K562 (cell line): ENCODE measurements at regions not wholly inside any gene's neighbourhood (a gene's known extent, or its start where the extent isn't known, plus 50 kb on each side); places are given as distances from the start of the nearest gene placed in this dataset.
A peak's percentile ranks its signal among the peaks of the same experiment; 100 is the strongest.

Experiments
- ATAC-seq: fragments of 200-7000 bp; cut with Tn5 transposase; 3 replicates; pipeline ENCODE4 v1.9.1; 2020; ENCODE audit warnings: moderate library complexity
- BruUV-seq: library from RNA; stranded (reverse); fragments of 400-500 nt; replicated peaks from 2 replicates; lab custom pipeline; 2021; lab: Mats Ljungman, UMichigan
- CTCF ChIA-PET: fragments of 300-600 bp; formaldehyde crosslinking; extraction: SDS; loops from one replicate; lab custom pipeline; 2021; ENCODE audit warnings: low intra/inter-chr PET ratio; lab: Yijun Ruan, JAX
- POLR2A ChIA-PET: fragments of 300-600, 350-650 bp; sonication (Branson Sonifier 250); formaldehyde crosslinking; extraction: SDS; loops from one replicate; lab custom pipeline; 2021; ENCODE audit warnings: antibody characterized with exemption, inconsistent platforms; lab: Yijun Ruan, JAX
- DNase-seq, 4 experiments: peaks; one replicate each; pipeline versions ENCODE4 v3.0.0 to v3.0.0-alpha.2; 2011 to 2018; ENCODE audit warnings: low spot score in 3 of 4, mixed read lengths in 3 of 4; ENCODE audit errors: extremely low read depth in 1 of 4
- FAIRE-seq: peaks from 2 replicates; lab custom pipeline; 2011; peaks lifted over from hg19 to GRCh38; lab: Jason Lieb, UNC
- H2AFZ ChIP-seq: 2 replicates; pipeline ENCODE4 v1.6.0; 2011; ENCODE audit warnings: low read depth, low read length, control low read depth, inconsistent platforms
- H3K27ac ChIP-seq: fragments of 200-600 bp; 3 replicates; pipeline ENCODE4 v1.8.0; 2011; ENCODE audit warnings: low read depth, mild to moderate bottlenecking, control low read depth, inconsistent platforms, low read length, moderate library complexity, mixed read lengths; ENCODE audit errors: extremely low read depth
- H3K27me3 ChIP-seq, 2 experiments: fragments of 300-600 bp in 1 of 2; 2 replicates in 1 of 2; 3 replicates in 1 of 2; pipeline versions ENCODE4 v1.6.0 to v1.8.0; 2011; ENCODE audit warnings: inconsistent platforms in 2 of 2, low read length in 2 of 2, mild to moderate bottlenecking in 1 of 2, mixed read lengths in 1 of 2, moderate library complexity in 1 of 2; ENCODE audit not compliant: control insufficient read depth in 2 of 2, insufficient read depth in 2 of 2
- H3K36me3 ChIP-seq: fragments of 300-600 bp; 3 replicates; pipeline ENCODE4 v1.8.0; 2011; ENCODE audit warnings: mild to moderate bottlenecking, low read length, inconsistent platforms; ENCODE audit not compliant: control insufficient read depth, insufficient read depth
- H3K4me1 ChIP-seq, 2 experiments: fragments of 200-600 bp in 1 of 2; replicated peaks in 1 of 2; 2 replicates in 1 of 2; 3 replicates in 1 of 2; pipeline versions ENCODE4 v1.5.1 to v1.8.0; 2011; ENCODE audit warnings: inconsistent platforms in 2 of 2, low read length in 2 of 2, mild to moderate bottlenecking in 1 of 2, mixed read lengths in 1 of 2, moderate library complexity in 1 of 2; ENCODE audit not compliant: control insufficient read depth in 2 of 2, insufficient read depth in 2 of 2
- H3K4me2 ChIP-seq: 2 replicates; pipeline ENCODE4 v1.6.1; 2011; ENCODE audit warnings: low read length, control low read depth, inconsistent platforms, mixed read lengths; ENCODE audit not compliant: insufficient read depth
- H3K4me3 ChIP-seq: fragments of 200-600 bp; sonication (generic), shearing (Covaris generic); 2 replicates; pipeline ENCODE4 v1.5.1; 2016; ENCODE audit warnings: control low read depth, inconsistent platforms
- H3K79me2 ChIP-seq: fragments of 200-600 bp; 3 replicates; pipeline ENCODE4 v1.8.0; 2011; ENCODE audit warnings: low read length, inconsistent platforms; ENCODE audit not compliant: control insufficient read depth, insufficient read depth
- H3K9ac ChIP-seq, 2 experiments: 2 replicates each; pipeline versions ENCODE4 v1.6.0 to v1.6.1; 2011; ENCODE audit warnings: low read depth in 2 of 2, low read length in 2 of 2, control low read depth in 1 of 2, inconsistent platforms in 1 of 2, mild to moderate bottlenecking in 1 of 2, mixed read lengths in 1 of 2; ENCODE audit not compliant: insufficient read depth in 1 of 2
- H3K9me1 ChIP-seq: one replicate; pipeline ENCODE4 v1.6.0; 2011; ENCODE audit warnings: inconsistent platforms, mild to moderate bottlenecking, low read length, moderate library complexity; ENCODE audit not compliant: control insufficient read depth, insufficient read depth
- H3K9me3 ChIP-seq: replicated peaks from 2 replicates; pipeline ENCODE4 v1.5.1; 2011; ENCODE audit warnings: low read depth, low read length, inconsistent platforms; ENCODE audit not compliant: control insufficient read depth, insufficient read depth
- H4K20me1 ChIP-seq: replicated peaks from 2 replicates; pipeline ENCODE4 v1.6.1; 2011; ENCODE audit warnings: low read length, inconsistent platforms, mixed read lengths; ENCODE audit not compliant: control insufficient read depth, insufficient read depth
- CBX3 ChIP-seq, 2 experiments: IDR thresholded peaks; 1 replicate in 1 of 2; 2 replicates in 1 of 2; pipeline ENCODE4 v1.6.1; 2012; ENCODE audit warnings: inconsistent platforms in 2 of 2, low read length in 2 of 2, borderline replicate concordance in 1 of 2, control low read depth in 1 of 2
- CBX5 ChIP-seq: IDR thresholded peaks from 2 replicates; pipeline ENCODE4 v1.6.1; 2014; ENCODE audit warnings: low read depth, borderline replicate concordance
- HBP1 ChIP-seq: fragments of 450-650 bp; formaldehyde crosslinking; IDR thresholded peaks from 2 replicates; pipeline ENCODE4 v1.4.0; 2022; ENCODE audit warnings: missing genetic modification characterization
- IRF2 ChIP-seq: sonication (generic); formaldehyde crosslinking; IDR thresholded peaks from 2 replicates; pipeline ENCODE4 v1.8.1; 2022; ENCODE audit warnings: mild to moderate bottlenecking, missing genetic modification reagents
- MYBL2 ChIP-seq, 2 experiments: fragments of 450-650 bp in 1 of 2; sonication (generic) in 1 of 2; formaldehyde crosslinking in 1 of 2; IDR thresholded peaks; 2 replicates each; pipeline versions ENCODE4 v1.6.1 to v1.8.1; 2017 to 2022; ENCODE audit warnings: borderline replicate concordance in 1 of 2, inconsistent platforms in 1 of 2, low read depth in 1 of 2, mild to moderate bottlenecking in 1 of 2, missing genetic modification reagents in 1 of 2, moderate library complexity in 1 of 2
- NR0B1 ChIP-seq: fragments of 450-650 bp; IDR thresholded peaks from one replicate; pipeline ENCODE4 v1.6.1; 2018; ENCODE audit warnings: mild to moderate bottlenecking, moderate library complexity; ENCODE audit not compliant: partially characterized antibody
- RFX1 ChIP-seq: fragments of 450-650 bp; IDR thresholded peaks from 2 replicates; pipeline ENCODE4 v1.6.1; 2016; ENCODE audit warnings: mild to moderate bottlenecking, moderate library complexity
- SMARCE1 ChIP-seq: fragments of 450-650 bp; IDR thresholded peaks from 2 replicates; pipeline ENCODE4 v1.7.1; 2016; ENCODE audit warnings: mild to moderate bottlenecking
- TRIM24 ChIP-seq, 2 experiments: fragments of 450-650 bp; IDR thresholded peaks; 2 replicates each; pipeline ENCODE4 v1.6.1; 2016
- TRIM28 ChIP-seq: fragments of 450-650 bp; IDR thresholded peaks from 2 replicates; pipeline ENCODE4 v1.6.1; 2017
- ZNF280A ChIP-seq: fragments of 450-650 bp; IDR thresholded peaks from 2 replicates; pipeline ENCODE4 v1.6.1; 2018; ENCODE audit warnings: mild to moderate bottlenecking, low read depth; ENCODE audit not compliant: partially characterized antibody
- WGBS: fragments of 100-300 bp; shearing (Covaris generic); methylation state at CpG from one replicate; pipeline ENCODE4 v1.1.6; 2016; ENCODE audit warnings: low coverage, mixed read lengths; ENCODE audit not compliant: insufficient coverage; ENCODE audit errors: missing lambda C conversion rate; 5-methylcytosine and 5-hydroxymethylcytosine counted together
- in situ Hi-C: fragments of 300-500 bp; cut with MboI; formaldehyde crosslinking; loops from 4 replicates; pipeline ENCODE4 v1.15.0; 2018; ENCODE audit warnings: inconsistent platforms, mixed read lengths
- intact Hi-C: fragments of 100-400 bp; cut with micrococcal nuclease; formaldehyde crosslinking; loops from 2 replicates; pipeline ENCODE4 v1.14.2; 2022

- no peak for ATAC-seq
- no peaks in the 10 kb centered on the region for H3K9me3 ChIP-seq
These were observed 93.1 kb upstream of the GALNT5 start for GRCh38 chr2:157164370-157164769.

GRCh38 chr2:157164891-157165290 is 92.6 kb upstream of the GALNT5 start:
- intact Hi-C loops (no loop called here), in situ Hi-C loops (no loop called here)
- no peak overlapping the region for H3K27ac ChIP-seq
- H3K9me3 ChIP-seq, result no peaks in the 10 kb centered on the region
- POLR2A ChIA-PET, result interaction anchor here (0.5 to 1.6 kb wide), 3 partner anchors 11 to 823 kb away, joined by 4 to 6 read pairs (median 4); no protein-coding TSS in a partner anchor
- H3K4me1 ChIP-seq, result no peaks in the 10 kb centered on the region
- DNase-seq, result no peak
- H3K9ac ChIP-seq, result no peak overlapping the region
- H4K20me1 ChIP-seq, result no peaks in the 10 kb centered on the region
- H3K79me2 ChIP-seq, result no peaks in the 10 kb centered on the region
- WGBS, result 38% methylated on average over 1 of the region's 1 CpG
- H2AFZ ChIP-seq, result no peak overlapping the region
- H3K27me3 ChIP-seq, result no peaks in the 10 kb centered on the region
- no peaks in the 10 kb centered on the region for H3K9me1 ChIP-seq
- no peak overlapping the region for H3K4me3 ChIP-seq
- no peak for FAIRE-seq
- no peak for ATAC-seq
- CTCF ChIA-PET, result no interaction called here
- H3K4me2 ChIP-seq, result no peak overlapping the region
- TF ChIP-seq TRIM28, result peak; percentile 69; the same call in 1 of the 2 replicates
- peak; percentile 59 for TF ChIP-seq ZNF280A
- no peak for TF ChIP-seq RFX1
- peak in 1 of 2 experiments; percentile 92; a peak in 1 of 3 replicates for TF ChIP-seq CBX3 (IDR thresholded peaks at IDR 0.05; ENCODE audit: borderline replicate concordance in 1 of 2, low read length in 2 of 2)
- no peak for TF ChIP-seq NR0B1
- TF ChIP-seq MYBL2 (IDR thresholded peaks at IDR 0.05; ENCODE audit: low read depth), result no peak
- no peak for TF ChIP-seq MYBL2 (CRISPR knock-in tag; IDR thresholded peaks at IDR 0.05; ENCODE audit: borderline replicate concordance)
- no peak for TF ChIP-seq SMARCE1
- TF ChIP-seq CBX5, result peak; percentile 64; the same call in 1 of the 2 replicates
- peak in 1 of 2 experiments; percentile 51; a peak in 2 of 4 replicates for TF ChIP-seq TRIM24 (IDR thresholded peaks at IDR 0.05)
- no peaks in the 10 kb centered on the region for H3K36me3 ChIP-seq
- no TSS peak for BruUV-seq

More at GRCh38 chr2:157164370-157164769, 93.1 kb upstream of the GALNT5 start:
- Histone ChIP-seq H3K9ac (no peak overlapping the region), H3K4me3 (no peak overlapping the region), H3K27ac (no peak overlapping the region), H3K4me2 (no peak overlapping the region), H3K27me3 (no peaks in the 10 kb centered on the region), H3K79me2 (no peaks in the 10 kb centered on the region), H4K20me1 (no peaks in the 10 kb centered on the region), H3K4me1 (no peaks in the 10 kb centered on the region), H2AFZ (no peak overlapping the region), H3K9me1 (no peaks in the 10 kb centered on the region), H3K36me3 (no peaks in the 10 kb centered on the region)
- 48% methylated on average over 5 of the region's 5 CpGs for WGBS
- no peak for FAIRE-seq
- BruUV-seq, result no TSS peak
- ChIA-PET CTCF (no interaction called here), POLR2A (interaction anchor here (0.8 to 1.6 kb wide), 2 partner anchors 10 to 11 kb away, joined by 4 to 6 read pairs; no protein-coding TSS in a partner anchor)
- no peak for DNase-seq
- intact Hi-C loops (no loop called here), in situ Hi-C loops (no loop called here)
- TF ChIP-seq HBP1 (CRISPR knock-in tag), result no peak
- TF ChIP-seq IRF2 (CRISPR knock-in tag), result no peak
